WTC11 (cell line): ENCODE measurements at regions not wholly inside any gene's neighbourhood (a gene's known extent, or its start where the extent isn't known, plus 50 kb on each side); places are given as distances from the start of the nearest gene placed in this dataset.

Source experiments
- ATAC-seq: fragments of 200-7000 bp; cut with Tn5 transposase; 2 replicates; pipeline ENCODE4 v1.10.0; 2021; ENCODE audit warnings: mild to moderate bottlenecking, moderate library complexity
- CTCF ChIA-PET: fragments of 300-600 bp; sonication (Branson Sonifier 250); formaldehyde crosslinking; loops from one replicate; lab custom pipeline; 2021; ENCODE audit warnings: antibody characterized with exemption; lab: Charles Lee
- POLR2A ChIA-PET: fragments of 350-600 bp; sonication (Branson Sonifier 250); formaldehyde crosslinking; loops from one replicate; lab custom pipeline; 2021; ENCODE audit warnings: antibody characterized with exemption; lab: Charles Lee
- DNase-seq: peaks from one replicate; pipeline ENCODE4 v3.0.0; 2021; ENCODE audit warnings: low spot score
- H3K27ac Mint-ChIP-seq: 2 replicates; pipeline ENCODE4 v1.8.0; 2021; ENCODE audit warnings: mixed read lengths
- H3K27me3 Mint-ChIP-seq: 2 replicates; pipeline ENCODE4 v1.8.0; 2021; ENCODE audit warnings: low read depth, mild to moderate bottlenecking, moderate library complexity, mixed read lengths
- H3K36me3 Mint-ChIP-seq: 2 replicates; pipeline ENCODE4 v1.8.0; 2021; ENCODE audit warnings: mixed read lengths
- H3K4me1 Mint-ChIP-seq: 2 replicates; pipeline ENCODE4 v1.8.0; 2022; ENCODE audit warnings: mixed read lengths
- H3K4me3 Mint-ChIP-seq: 2 replicates; pipeline ENCODE4 v1.8.0; 2021; ENCODE audit warnings: mild to moderate bottlenecking, moderate library complexity, mixed read lengths
- H3K9me3 Mint-ChIP-seq: 2 replicates; pipeline ENCODE4 v1.8.0; 2021; ENCODE audit warnings: mixed read lengths
- EMX1 ChIP-seq: fragments of 250-450 bp; sonication (Bioruptor Pico); IDR thresholded peaks from 2 replicates; pipeline ENCODE4 v1.8.0; 2021; ENCODE audit warnings: mild to moderate bottlenecking
- ESRRA ChIP-seq: sonication (generic); formaldehyde crosslinking; IDR thresholded peaks from 2 replicates; pipeline ENCODE4 v1.8.1; 2022; ENCODE audit warnings: mild to moderate bottlenecking, missing genetic modification reagents, borderline replicate concordance
- FOXP1 ChIP-seq: sonication (generic); formaldehyde crosslinking; IDR thresholded peaks from 2 replicates; pipeline ENCODE4 v1.8.0; 2022; ENCODE audit warnings: missing genetic modification reagents, mild to moderate bottlenecking, moderate library complexity, borderline replicate concordance
- GTF2I ChIP-seq: fragments of 250-450 bp; sonication (Bioruptor Pico); conservative IDR thresholded peaks from 2 replicates; pipeline ENCODE4 v1.4.0; 2021; ENCODE audit warnings: mild to moderate bottlenecking
- NR3C1 ChIP-seq: sonication (generic); formaldehyde crosslinking; conservative IDR thresholded peaks from 2 replicates; pipeline ENCODE4 v1.8.1; 2023; ENCODE audit warnings: low read depth, mild to moderate bottlenecking, missing genetic modification reagents
- RELA ChIP-seq: sonication (generic); formaldehyde crosslinking; IDR thresholded peaks from 2 replicates; pipeline ENCODE4 v1.8.1; 2022; ENCODE audit warnings: missing genetic modification reagents, mild to moderate bottlenecking, borderline replicate concordance
- SMAD4 ChIP-seq: sonication (generic); formaldehyde crosslinking; IDR thresholded peaks from 2 replicates; pipeline ENCODE4 v1.8.0; 2022; ENCODE audit warnings: mild to moderate bottlenecking, missing genetic modification reagents
- SOX15 ChIP-seq: fragments of 250-450 bp; sonication (Bioruptor Pico); IDR thresholded peaks from 2 replicates; pipeline ENCODE4 v1.9.0; 2021; ENCODE audit warnings: mild to moderate bottlenecking
- SP1 ChIP-seq: sonication (generic); formaldehyde crosslinking; conservative IDR thresholded peaks from 2 replicates; pipeline ENCODE4 v1.8.1; 2022; ENCODE audit warnings: missing genetic modification reagents
- TEAD1 ChIP-seq: sonication (generic); formaldehyde crosslinking; IDR thresholded peaks from 2 replicates; pipeline ENCODE4 v1.8.0; 2022; ENCODE audit warnings: mild to moderate bottlenecking, missing genetic modification reagents
- TP53 ChIP-seq: sonication (generic); formaldehyde crosslinking; IDR thresholded peaks from 2 replicates; pipeline ENCODE4 v1.8.1; 2023; ENCODE audit warnings: mild to moderate bottlenecking, missing genetic modification reagents
- TF ChIP-seq, protein P1 (sequence below): sonication (generic); formaldehyde crosslinking; IDR thresholded peaks from 2 replicates; pipeline ENCODE4 v1.8.0; 2022; ENCODE audit warnings: mild to moderate bottlenecking, missing genetic modification reagents
- TF ChIP-seq, protein P2 (sequence below): sonication (generic); formaldehyde crosslinking; conservative IDR thresholded peaks from 2 replicates; pipeline ENCODE4 v1.8.1; 2023; ENCODE audit warnings: mild to moderate bottlenecking, low read depth, missing genetic modification reagents, moderate library complexity
- TF ChIP-seq, protein P3 (sequence below): sonication (generic); formaldehyde crosslinking; IDR thresholded peaks from 2 replicates; pipeline ENCODE4 v1.8.1; 2022; ENCODE audit warnings: missing genetic modification reagents, borderline replicate concordance
- TF ChIP-seq, protein P4 (sequence below): sonication (generic); formaldehyde crosslinking; IDR thresholded peaks from 2 replicates; pipeline ENCODE4 v1.8.0; 2022; ENCODE audit warnings: missing genetic modification reagents
- TF ChIP-seq, protein P5 (sequence below): sonication (generic); formaldehyde crosslinking; IDR thresholded peaks from 2 replicates; pipeline ENCODE4 v1.8.0; 2023; ENCODE audit warnings: missing genetic modification reagents
- TF ChIP-seq, protein P6 (sequence below): sonication (generic); formaldehyde crosslinking; IDR thresholded peaks from 2 replicates; pipeline ENCODE4 v1.8.0; 2022; ENCODE audit warnings: mild to moderate bottlenecking, missing genetic modification reagents
- TF ChIP-seq, protein P7 (sequence below): sonication (generic); formaldehyde crosslinking; IDR thresholded peaks from 2 replicates; pipeline ENCODE4 v1.8.1; 2023; ENCODE audit warnings: mild to moderate bottlenecking, missing genetic modification reagents

DNA sequence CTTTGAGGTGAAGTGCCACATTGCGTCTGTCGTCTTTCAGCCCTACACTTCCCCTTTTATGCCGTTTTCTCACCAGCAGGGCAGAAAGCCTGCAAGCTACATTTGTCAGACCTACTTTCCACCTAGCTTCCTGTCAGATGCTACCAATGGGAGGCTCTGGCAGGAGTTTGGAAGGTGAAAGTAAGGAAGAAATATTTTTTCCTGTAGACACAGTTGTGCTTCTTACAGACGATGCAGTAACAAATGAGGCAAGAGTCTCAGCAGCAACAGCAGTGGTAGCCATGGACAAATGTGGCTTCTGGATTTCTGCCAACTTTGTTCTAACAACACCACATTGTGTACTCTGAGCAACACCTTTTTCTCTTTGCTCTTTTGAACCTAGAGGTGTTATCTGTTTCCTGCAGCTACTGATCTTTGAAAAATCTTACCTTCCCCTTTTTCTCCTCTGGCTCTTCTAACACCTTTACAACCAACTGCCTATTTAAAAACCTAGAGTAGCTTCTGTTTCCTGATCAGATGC, 70.6 kb upstream of the STT3B start:
- DNase-seq (no peak), ATAC-seq (peak; percentile 53)
- TF ChIP-seq, protein P1, sequence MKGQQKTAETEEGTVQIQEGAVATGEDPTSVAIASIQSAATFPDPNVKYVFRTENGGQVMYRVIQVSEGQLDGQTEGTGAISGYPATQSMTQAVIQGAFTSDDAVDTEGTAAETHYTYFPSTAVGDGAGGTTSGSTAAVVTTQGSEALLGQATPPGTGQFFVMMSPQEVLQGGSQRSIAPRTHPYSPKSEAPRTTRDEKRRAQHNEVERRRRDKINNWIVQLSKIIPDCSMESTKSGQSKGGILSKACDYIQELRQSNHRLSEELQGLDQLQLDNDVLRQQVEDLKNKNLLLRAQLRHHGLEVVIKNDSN (CRISPR knock-in tag) = no peak
- no peak for TF ChIP-seq TEAD1 (CRISPR knock-in tag)
- TF ChIP-seq, protein P2, sequence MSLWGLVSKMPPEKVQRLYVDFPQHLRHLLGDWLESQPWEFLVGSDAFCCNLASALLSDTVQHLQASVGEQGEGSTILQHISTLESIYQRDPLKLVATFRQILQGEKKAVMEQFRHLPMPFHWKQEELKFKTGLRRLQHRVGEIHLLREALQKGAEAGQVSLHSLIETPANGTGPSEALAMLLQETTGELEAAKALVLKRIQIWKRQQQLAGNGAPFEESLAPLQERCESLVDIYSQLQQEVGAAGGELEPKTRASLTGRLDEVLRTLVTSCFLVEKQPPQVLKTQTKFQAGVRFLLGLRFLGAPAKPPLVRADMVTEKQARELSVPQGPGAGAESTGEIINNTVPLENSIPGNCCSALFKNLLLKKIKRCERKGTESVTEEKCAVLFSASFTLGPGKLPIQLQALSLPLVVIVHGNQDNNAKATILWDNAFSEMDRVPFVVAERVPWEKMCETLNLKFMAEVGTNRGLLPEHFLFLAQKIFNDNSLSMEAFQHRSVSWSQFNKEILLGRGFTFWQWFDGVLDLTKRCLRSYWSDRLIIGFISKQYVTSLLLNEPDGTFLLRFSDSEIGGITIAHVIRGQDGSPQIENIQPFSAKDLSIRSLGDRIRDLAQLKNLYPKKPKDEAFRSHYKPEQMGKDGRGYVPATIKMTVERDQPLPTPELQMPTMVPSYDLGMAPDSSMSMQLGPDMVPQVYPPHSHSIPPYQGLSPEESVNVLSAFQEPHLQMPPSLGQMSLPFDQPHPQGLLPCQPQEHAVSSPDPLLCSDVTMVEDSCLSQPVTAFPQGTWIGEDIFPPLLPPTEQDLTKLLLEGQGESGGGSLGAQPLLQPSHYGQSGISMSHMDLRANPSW (CRISPR knock-in tag) = no peak
- no peak for TF ChIP-seq ESRRA
- TF ChIP-seq FOXP1 (CRISPR knock-in tag) = no peak
- TF ChIP-seq, protein P3, sequence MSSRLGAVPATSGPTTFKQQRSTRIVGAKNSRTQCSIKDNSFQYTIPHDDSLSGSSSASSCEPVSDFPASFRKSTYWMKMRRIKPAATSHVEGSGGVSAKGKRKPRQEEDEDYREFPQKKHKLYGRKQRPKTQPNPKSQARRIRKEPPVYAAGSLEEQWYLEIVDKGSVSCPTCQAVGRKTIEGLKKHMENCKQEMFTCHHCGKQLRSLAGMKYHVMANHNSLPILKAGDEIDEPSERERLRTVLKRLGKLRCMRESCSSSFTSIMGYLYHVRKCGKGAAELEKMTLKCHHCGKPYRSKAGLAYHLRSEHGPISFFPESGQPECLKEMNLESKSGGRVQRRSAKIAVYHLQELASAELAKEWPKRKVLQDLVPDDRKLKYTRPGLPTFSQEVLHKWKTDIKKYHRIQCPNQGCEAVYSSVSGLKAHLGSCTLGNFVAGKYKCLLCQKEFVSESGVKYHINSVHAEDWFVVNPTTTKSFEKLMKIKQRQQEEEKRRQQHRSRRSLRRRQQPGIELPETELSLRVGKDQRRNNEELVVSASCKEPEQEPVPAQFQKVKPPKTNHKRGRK (CRISPR knock-in tag) = no peak
- no peak for TF ChIP-seq NR3C1 (CRISPR knock-in tag)
- TF ChIP-seq, protein P4, sequence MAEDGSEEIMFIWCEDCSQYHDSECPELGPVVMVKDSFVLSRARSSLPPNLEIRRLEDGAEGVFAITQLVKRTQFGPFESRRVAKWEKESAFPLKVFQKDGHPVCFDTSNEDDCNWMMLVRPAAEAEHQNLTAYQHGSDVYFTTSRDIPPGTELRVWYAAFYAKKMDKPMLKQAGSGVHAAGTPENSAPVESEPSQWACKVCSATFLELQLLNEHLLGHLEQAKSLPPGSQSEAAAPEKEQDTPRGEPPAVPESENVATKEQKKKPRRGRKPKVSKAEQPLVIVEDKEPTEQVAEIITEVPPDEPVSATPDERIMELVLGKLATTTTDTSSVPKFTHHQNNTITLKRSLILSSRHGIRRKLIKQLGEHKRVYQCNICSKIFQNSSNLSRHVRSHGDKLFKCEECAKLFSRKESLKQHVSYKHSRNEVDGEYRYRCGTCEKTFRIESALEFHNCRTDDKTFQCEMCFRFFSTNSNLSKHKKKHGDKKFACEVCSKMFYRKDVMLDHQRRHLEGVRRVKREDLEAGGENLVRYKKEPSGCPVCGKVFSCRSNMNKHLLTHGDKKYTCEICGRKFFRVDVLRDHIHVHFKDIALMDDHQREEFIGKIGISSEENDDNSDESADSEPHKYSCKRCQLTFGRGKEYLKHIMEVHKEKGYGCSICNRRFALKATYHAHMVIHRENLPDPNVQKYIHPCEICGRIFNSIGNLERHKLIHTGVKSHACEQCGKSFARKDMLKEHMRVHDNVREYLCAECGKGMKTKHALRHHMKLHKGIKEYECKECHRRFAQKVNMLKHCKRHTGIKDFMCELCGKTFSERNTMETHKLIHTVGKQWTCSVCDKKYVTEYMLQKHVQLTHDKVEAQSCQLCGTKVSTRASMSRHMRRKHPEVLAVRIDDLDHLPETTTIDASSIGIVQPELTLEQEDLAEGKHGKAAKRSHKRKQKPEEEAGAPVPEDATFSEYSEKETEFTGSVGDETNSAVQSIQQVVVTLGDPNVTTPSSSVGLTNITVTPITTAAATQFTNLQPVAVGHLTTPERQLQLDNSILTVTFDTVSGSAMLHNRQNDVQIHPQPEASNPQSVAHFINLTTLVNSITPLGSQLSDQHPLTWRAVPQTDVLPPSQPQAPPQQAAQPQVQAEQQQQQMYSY (CRISPR knock-in tag) = no peak
- TF ChIP-seq, protein P5, sequence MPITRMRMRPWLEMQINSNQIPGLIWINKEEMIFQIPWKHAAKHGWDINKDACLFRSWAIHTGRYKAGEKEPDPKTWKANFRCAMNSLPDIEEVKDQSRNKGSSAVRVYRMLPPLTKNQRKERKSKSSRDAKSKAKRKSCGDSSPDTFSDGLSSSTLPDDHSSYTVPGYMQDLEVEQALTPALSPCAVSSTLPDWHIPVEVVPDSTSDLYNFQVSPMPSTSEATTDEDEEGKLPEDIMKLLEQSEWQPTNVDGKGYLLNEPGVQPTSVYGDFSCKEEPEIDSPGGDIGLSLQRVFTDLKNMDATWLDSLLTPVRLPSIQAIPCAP (CRISPR knock-in tag) = no peak
- no peak for TF ChIP-seq SOX15 (CRISPR knock-in tag)
- no peak for TF ChIP-seq SP1 (CRISPR knock-in tag)
- TF ChIP-seq GTF2I (CRISPR knock-in tag) = no peak
- TF ChIP-seq RELA (CRISPR knock-in tag) = no peak
- TF ChIP-seq TP53 (CRISPR knock-in tag) = no peak
- TF ChIP-seq, protein P6, sequence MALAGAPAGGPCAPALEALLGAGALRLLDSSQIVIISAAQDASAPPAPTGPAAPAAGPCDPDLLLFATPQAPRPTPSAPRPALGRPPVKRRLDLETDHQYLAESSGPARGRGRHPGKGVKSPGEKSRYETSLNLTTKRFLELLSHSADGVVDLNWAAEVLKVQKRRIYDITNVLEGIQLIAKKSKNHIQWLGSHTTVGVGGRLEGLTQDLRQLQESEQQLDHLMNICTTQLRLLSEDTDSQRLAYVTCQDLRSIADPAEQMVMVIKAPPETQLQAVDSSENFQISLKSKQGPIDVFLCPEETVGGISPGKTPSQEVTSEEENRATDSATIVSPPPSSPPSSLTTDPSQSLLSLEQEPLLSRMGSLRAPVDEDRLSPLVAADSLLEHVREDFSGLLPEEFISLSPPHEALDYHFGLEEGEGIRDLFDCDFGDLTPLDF (CRISPR knock-in tag) = no peak
- TF ChIP-seq, protein P7, sequence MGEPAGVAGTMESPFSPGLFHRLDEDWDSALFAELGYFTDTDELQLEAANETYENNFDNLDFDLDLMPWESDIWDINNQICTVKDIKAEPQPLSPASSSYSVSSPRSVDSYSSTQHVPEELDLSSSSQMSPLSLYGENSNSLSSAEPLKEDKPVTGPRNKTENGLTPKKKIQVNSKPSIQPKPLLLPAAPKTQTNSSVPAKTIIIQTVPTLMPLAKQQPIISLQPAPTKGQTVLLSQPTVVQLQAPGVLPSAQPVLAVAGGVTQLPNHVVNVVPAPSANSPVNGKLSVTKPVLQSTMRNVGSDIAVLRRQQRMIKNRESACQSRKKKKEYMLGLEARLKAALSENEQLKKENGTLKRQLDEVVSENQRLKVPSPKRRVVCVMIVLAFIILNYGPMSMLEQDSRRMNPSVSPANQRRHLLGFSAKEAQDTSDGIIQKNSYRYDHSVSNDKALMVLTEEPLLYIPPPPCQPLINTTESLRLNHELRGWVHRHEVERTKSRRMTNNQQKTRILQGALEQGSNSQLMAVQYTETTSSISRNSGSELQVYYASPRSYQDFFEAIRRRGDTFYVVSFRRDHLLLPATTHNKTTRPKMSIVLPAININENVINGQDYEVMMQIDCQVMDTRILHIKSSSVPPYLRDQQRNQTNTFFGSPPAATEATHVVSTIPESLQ (CRISPR knock-in tag) = no peak
- no peak for TF ChIP-seq SMAD4 (CRISPR knock-in tag)
- TF ChIP-seq EMX1 (CRISPR knock-in tag) = no peak
- Mint-ChIP-seq H3K4me1 (peaks cover 20% of the 10 kb centered on the region), H3K9me3 (peaks cover 4% of the 10 kb centered on the region), H3K36me3 (no peaks in the 10 kb centered on the region), H3K27me3 (no peaks in the 10 kb centered on the region; the same call in 1 of the 2 replicates), H3K4me3 (no peak overlapping the region), H3K27ac (no peak overlapping the region)
- CTCF ChIA-PET = no interaction called here
- POLR2A ChIA-PET = interaction anchor here (0.9 kb wide), 1 partner anchor 70 kb away, joined by 3 read pairs; the partner anchor contains the start of gene STT3B
